K562 (cell line): ENCODE measurements at regions not wholly inside any gene's neighbourhood (a gene's known extent, or its start where the extent isn't known, plus 50 kb on each side); places are given as distances from the start of the nearest gene placed in this dataset.

Experiments
- ATAC-seq: fragments of 200-7000 bp; cut with Tn5 transposase; 3 replicates; pipeline ENCODE4 v1.9.1; 2020; ENCODE audit warnings: moderate library complexity
- BruUV-seq: library from RNA; stranded (reverse); fragments of 400-500 nt; replicated peaks from 2 replicates; lab custom pipeline; 2021; lab: Mats Ljungman, UMichigan
- CTCF ChIA-PET: fragments of 300-600 bp; formaldehyde crosslinking; extraction: SDS; loops from one replicate; lab custom pipeline; 2021; ENCODE audit warnings: low intra/inter-chr PET ratio; lab: Yijun Ruan, JAX
- POLR2A ChIA-PET: fragments of 300-600, 350-650 bp; sonication (Branson Sonifier 250); formaldehyde crosslinking; extraction: SDS; loops from one replicate; lab custom pipeline; 2021; ENCODE audit warnings: antibody characterized with exemption, inconsistent platforms; lab: Yijun Ruan, JAX
- DNase-seq, 4 experiments: peaks; one replicate each; pipeline versions ENCODE4 v3.0.0 to v3.0.0-alpha.2; 2011 to 2018; ENCODE audit warnings: low spot score in 3 of 4, mixed read lengths in 3 of 4; ENCODE audit errors: extremely low read depth in 1 of 4
- FAIRE-seq: peaks from 2 replicates; lab custom pipeline; 2011; peaks lifted over from hg19 to GRCh38; lab: Jason Lieb, UNC
- H2AFZ ChIP-seq: 2 replicates; pipeline ENCODE4 v1.6.0; 2011; ENCODE audit warnings: low read depth, low read length, control low read depth, inconsistent platforms
- H3K27ac ChIP-seq: fragments of 200-600 bp; 3 replicates; pipeline ENCODE4 v1.8.0; 2011; ENCODE audit warnings: low read depth, mild to moderate bottlenecking, control low read depth, inconsistent platforms, low read length, moderate library complexity, mixed read lengths; ENCODE audit errors: extremely low read depth
- H3K27me3 ChIP-seq, 2 experiments: fragments of 300-600 bp in 1 of 2; 2 replicates in 1 of 2; 3 replicates in 1 of 2; pipeline versions ENCODE4 v1.6.0 to v1.8.0; 2011; ENCODE audit warnings: inconsistent platforms in 2 of 2, low read length in 2 of 2, mild to moderate bottlenecking in 1 of 2, mixed read lengths in 1 of 2, moderate library complexity in 1 of 2; ENCODE audit not compliant: control insufficient read depth in 2 of 2, insufficient read depth in 2 of 2
- H3K36me3 ChIP-seq: fragments of 300-600 bp; 3 replicates; pipeline ENCODE4 v1.8.0; 2011; ENCODE audit warnings: mild to moderate bottlenecking, low read length, inconsistent platforms; ENCODE audit not compliant: control insufficient read depth, insufficient read depth
- H3K4me1 ChIP-seq, 2 experiments: fragments of 200-600 bp in 1 of 2; replicated peaks in 1 of 2; 2 replicates in 1 of 2; 3 replicates in 1 of 2; pipeline versions ENCODE4 v1.5.1 to v1.8.0; 2011; ENCODE audit warnings: inconsistent platforms in 2 of 2, low read length in 2 of 2, mild to moderate bottlenecking in 1 of 2, mixed read lengths in 1 of 2, moderate library complexity in 1 of 2; ENCODE audit not compliant: control insufficient read depth in 2 of 2, insufficient read depth in 2 of 2
- H3K4me2 ChIP-seq: 2 replicates; pipeline ENCODE4 v1.6.1; 2011; ENCODE audit warnings: low read length, control low read depth, inconsistent platforms, mixed read lengths; ENCODE audit not compliant: insufficient read depth
- H3K4me3 ChIP-seq: fragments of 200-600 bp; sonication (generic), shearing (Covaris generic); 2 replicates; pipeline ENCODE4 v1.5.1; 2016; ENCODE audit warnings: control low read depth, inconsistent platforms
- H3K79me2 ChIP-seq: fragments of 200-600 bp; 3 replicates; pipeline ENCODE4 v1.8.0; 2011; ENCODE audit warnings: low read length, inconsistent platforms; ENCODE audit not compliant: control insufficient read depth, insufficient read depth
- H3K9ac ChIP-seq, 2 experiments: 2 replicates each; pipeline versions ENCODE4 v1.6.0 to v1.6.1; 2011; ENCODE audit warnings: low read depth in 2 of 2, low read length in 2 of 2, control low read depth in 1 of 2, inconsistent platforms in 1 of 2, mild to moderate bottlenecking in 1 of 2, mixed read lengths in 1 of 2; ENCODE audit not compliant: insufficient read depth in 1 of 2
- H3K9me1 ChIP-seq: one replicate; pipeline ENCODE4 v1.6.0; 2011; ENCODE audit warnings: inconsistent platforms, mild to moderate bottlenecking, low read length, moderate library complexity; ENCODE audit not compliant: control insufficient read depth, insufficient read depth
- H3K9me3 ChIP-seq: replicated peaks from 2 replicates; pipeline ENCODE4 v1.5.1; 2011; ENCODE audit warnings: low read depth, low read length, inconsistent platforms; ENCODE audit not compliant: control insufficient read depth, insufficient read depth
- H4K20me1 ChIP-seq: replicated peaks from 2 replicates; pipeline ENCODE4 v1.6.1; 2011; ENCODE audit warnings: low read length, inconsistent platforms, mixed read lengths; ENCODE audit not compliant: control insufficient read depth, insufficient read depth
- BRCA1 ChIP-seq, 2 experiments: fragments of 450-650 bp in 1 of 2; sonication (generic) in 1 of 2; formaldehyde crosslinking in 1 of 2; IDR thresholded peaks; 2 replicates each; pipeline versions ENCODE4 v1.5.0 to v1.6.1; 2017 to 2020; ENCODE audit warnings: mild to moderate bottlenecking in 1 of 2, missing genetic modification reagents in 1 of 2
- CBFB ChIP-seq: sonication (generic); formaldehyde crosslinking; IDR thresholded peaks from 2 replicates; pipeline ENCODE4 v1.4.0; 2020; ENCODE audit warnings: mild to moderate bottlenecking, missing genetic modification reagents
- ERF ChIP-seq: fragments of 450-650 bp; formaldehyde crosslinking; IDR thresholded peaks from 2 replicates; pipeline ENCODE4 v1.4.0; 2020; ENCODE audit warnings: mild to moderate bottlenecking, mixed read lengths
- HDAC6 ChIP-seq: IDR thresholded peaks from 2 replicates; pipeline ENCODE4 v1.6.1; 2012; ENCODE audit warnings: low read depth, mild to moderate bottlenecking, control low read depth, inconsistent platforms, low read length, moderate library complexity
- POU5F1 ChIP-seq: fragments of 150-350 bp; IDR thresholded peaks from 2 replicates; pipeline ENCODE4 v1.6.1; 2014; ENCODE audit warnings: borderline replicate concordance, low read length, low read depth, mild to moderate bottlenecking; ENCODE audit not compliant: partially characterized antibody
- RB1 ChIP-seq: fragments of 450-650 bp; IDR thresholded peaks from 2 replicates; pipeline ENCODE4 v1.6.1; 2017; ENCODE audit warnings: low read depth, mild to moderate bottlenecking
- SAFB ChIP-seq: fragments of 200-400 bp; formaldehyde crosslinking; IDR thresholded peaks from 2 replicates; pipeline ENCODE4 v1.6.1; 2017; ENCODE audit warnings: low read depth, low read length, borderline replicate concordance
- SMARCC2 ChIP-seq: fragments of 450-650 bp; IDR thresholded peaks from 2 replicates; pipeline ENCODE4 v1.6.1; 2017; ENCODE audit warnings: antibody characterized with exemption, moderate library complexity, mild to moderate bottlenecking, low read depth
- TEAD4 ChIP-seq, 2 experiments: sonication (generic) in 1 of 2; formaldehyde crosslinking in 1 of 2; IDR thresholded peaks; 2 replicates each; pipeline versions ENCODE4 v1.6.1 to v1.8.0; 2012 to 2022; ENCODE audit warnings: borderline replicate concordance in 1 of 2, inconsistent platforms in 1 of 2, low read length in 1 of 2, mild to moderate bottlenecking in 1 of 2, missing genetic modification reagents in 1 of 2
- WGBS: fragments of 100-300 bp; shearing (Covaris generic); methylation state at CpG from one replicate; pipeline ENCODE4 v1.1.6; 2016; ENCODE audit warnings: low coverage, mixed read lengths; ENCODE audit not compliant: insufficient coverage; ENCODE audit errors: missing lambda C conversion rate; 5-methylcytosine and 5-hydroxymethylcytosine counted together
- in situ Hi-C: fragments of 300-500 bp; cut with MboI; formaldehyde crosslinking; loops from 4 replicates; pipeline ENCODE4 v1.15.0; 2018; ENCODE audit warnings: inconsistent platforms, mixed read lengths
- intact Hi-C: fragments of 100-400 bp; cut with micrococcal nuclease; formaldehyde crosslinking; loops from 2 replicates; pipeline ENCODE4 v1.14.2; 2022
- TF ChIP-seq, protein P1 (sequence below): fragments of 250-450 bp; sonication (Bioruptor Pico); IDR thresholded peaks from 2 replicates; pipeline ENCODE4 v1.4.0; 2020; ENCODE audit warnings: borderline replicate concordance

DNA sequence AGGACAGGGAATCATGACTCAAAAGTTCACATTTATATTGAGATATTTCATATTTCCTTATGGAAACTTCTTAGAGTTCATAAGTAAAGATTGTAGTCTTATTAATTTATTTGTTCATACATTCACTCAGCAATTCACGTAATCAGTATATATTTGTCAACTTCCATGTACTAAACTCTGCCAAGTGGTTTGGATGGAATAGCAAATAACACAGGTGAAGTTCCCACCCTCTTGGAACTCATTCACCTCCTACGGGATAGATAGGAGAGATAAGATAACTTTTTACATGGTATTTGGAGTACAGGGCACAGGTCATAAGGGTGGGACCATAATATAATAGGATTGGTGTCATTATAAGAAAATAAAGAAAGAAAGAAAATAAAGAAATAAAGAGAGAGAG lies 234.0 kb downstream of the CDC14C start:
- Histone ChIP-seq H3K9me3 (no peaks in the 10 kb centered on the region), H3K36me3 (no peaks in the 10 kb centered on the region), H3K79me2 (no peaks in the 10 kb centered on the region), H3K9ac (no peak overlapping the region), H2AFZ (no peak overlapping the region), H3K9me1 (no peaks in the 10 kb centered on the region), H3K27ac (no peak overlapping the region), H3K4me3 (no peak overlapping the region), H3K4me1 (no peaks in the 10 kb centered on the region), H4K20me1 (no peaks in the 10 kb centered on the region), H3K27me3 (no peaks in the 10 kb centered on the region), H3K4me2 (no peak overlapping the region)
- FAIRE-seq = no peak
- in situ Hi-C loops = no loop called here
- 0% methylated on average over 2 of the region's 2 CpGs for WGBS
- no peak for DNase-seq
- ATAC-seq = no peak
- TF ChIP-seq SMARCC2 (no peak), CBFB (CRISPR knock-in tag) (no peak), POU5F1 (no peak), HDAC6 (no peak), SAFB (no peak), BRCA1 (IDR thresholded peaks at IDR 0.05) (no peak), BRCA1 (CRISPR knock-in tag; IDR thresholded peaks at IDR 0.05) (no peak), ERF (CRISPR knock-in tag) (no peak), RB1 (no peak), TEAD4 (IDR thresholded peaks at IDR 0.05; ENCODE audit: low read length) (no peak), TEAD4 (CRISPR knock-in tag; IDR thresholded peaks at IDR 0.05; ENCODE audit: borderline replicate concordance) (no peak)
- TF ChIP-seq, protein P1, sequence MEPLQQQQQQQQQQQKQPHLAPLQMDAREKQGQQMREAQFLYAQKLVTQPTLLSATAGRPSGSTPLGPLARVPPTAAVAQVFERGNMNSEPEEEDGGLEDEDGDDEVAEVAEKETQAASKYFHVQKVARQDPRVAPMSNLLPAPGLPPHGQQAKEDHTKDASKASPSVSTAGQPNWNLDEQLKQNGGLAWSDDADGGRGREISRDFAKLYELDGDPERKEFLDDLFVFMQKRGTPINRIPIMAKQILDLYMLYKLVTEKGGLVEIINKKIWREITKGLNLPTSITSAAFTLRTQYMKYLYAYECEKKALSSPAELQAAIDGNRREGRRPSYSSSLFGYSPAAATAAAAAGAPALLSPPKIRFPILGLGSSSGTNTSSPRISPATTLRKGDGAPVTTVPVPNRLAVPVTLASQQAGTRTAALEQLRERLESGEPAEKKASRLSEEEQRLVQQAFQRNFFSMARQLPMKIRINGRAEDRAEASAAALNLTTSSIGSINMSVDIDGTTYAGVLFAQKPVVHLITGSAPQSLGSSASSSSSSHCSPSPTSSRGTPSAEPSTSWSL = no peak
- ChIA-PET POLR2A (no interaction called here), CTCF (no interaction called here)
- intact Hi-C loops = no loop called here
- no TSS peak for BruUV-seq
